Dermis blood vessel endothelial cell (primary cell): ENCODE measurements at regions not wholly inside any gene's neighbourhood (a gene's known extent, or its start where the extent isn't known, plus 50 kb on each side); places are given as distances from the start of the nearest gene placed in this dataset.
"Not testable (repeated sequence)": the region's sequence is repeated elsewhere in the genome, so short reads cannot be mapped to it uniquely, and the experiment has no call there.

ENCODE experiments used
- DNase-seq: peaks from one replicate; pipeline ENCODE4 v3.0.0; 2010

DNA sequence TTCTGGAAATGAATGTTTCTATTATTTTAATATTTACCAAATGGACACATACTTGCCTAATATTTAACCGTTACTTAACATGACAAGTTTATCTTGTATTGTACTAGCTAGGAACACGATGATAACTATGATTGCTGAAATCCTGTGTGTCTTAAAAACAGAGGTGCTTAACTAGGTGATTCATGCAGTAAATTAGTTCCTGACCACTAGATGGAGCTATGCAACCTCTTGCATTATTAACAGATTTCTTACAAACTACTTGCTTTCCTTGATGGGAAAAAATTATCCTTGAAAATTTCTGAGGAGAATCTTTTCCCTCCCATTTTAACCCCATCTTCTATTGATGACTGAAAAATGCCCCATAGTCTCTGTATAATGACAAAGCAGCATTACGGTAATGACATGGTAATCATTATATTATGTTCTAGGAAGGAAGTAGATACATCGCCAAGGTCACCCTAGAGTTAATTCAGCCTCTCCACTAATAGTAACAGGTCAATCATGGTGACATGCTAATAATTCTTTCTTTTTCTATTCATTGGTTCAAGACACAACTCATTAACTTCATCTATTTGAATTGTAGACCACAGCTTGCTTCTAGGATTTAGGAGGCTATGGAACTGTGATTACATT lies 844.2 kb downstream of the RAPGEF2 start:
- DNase-seq = peak; percentile 70

DNA sequence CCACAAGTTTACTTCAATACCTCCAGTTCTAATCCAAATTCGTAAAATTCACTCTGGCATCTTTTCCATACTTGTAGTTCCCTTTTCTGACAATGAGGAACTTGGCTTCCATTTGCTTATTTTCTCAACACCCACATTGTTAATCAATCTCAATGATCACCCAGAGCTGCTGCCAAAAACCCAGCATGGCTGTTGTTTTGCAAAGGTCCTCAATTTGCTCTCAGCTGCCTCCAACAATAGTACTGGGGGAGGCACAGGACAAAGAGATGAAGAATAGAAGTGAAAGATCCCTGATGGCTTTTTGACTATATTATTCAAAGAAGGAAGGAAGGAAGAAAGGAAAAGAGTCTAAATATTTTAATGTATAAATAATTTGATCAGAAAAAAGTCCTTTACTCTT lies 847.8 kb downstream of the RAPGEF2 start:
- DNase-seq = no peak

DNA sequence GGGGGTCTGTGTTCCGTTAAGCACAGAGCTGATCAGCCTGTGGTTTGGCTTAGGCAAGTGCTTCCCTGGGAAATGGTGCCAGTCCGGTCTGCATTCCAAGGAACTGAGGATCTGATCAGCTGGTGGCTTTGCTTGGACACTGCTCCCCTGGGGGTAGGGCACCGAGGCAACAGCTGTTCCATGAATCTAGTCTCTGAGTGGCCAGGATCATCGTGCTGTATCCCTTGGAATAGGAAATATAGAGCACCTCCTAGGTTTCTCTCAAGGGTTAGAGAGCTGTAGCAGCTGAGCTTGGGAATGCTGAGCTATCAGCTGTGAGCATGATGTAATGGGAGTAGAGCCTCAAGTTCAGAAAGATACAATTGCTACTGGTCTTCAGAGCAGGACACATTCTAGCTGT lies 863.9 kb downstream of the RAPGEF2 start:
- no peak for DNase-seq

DNA sequence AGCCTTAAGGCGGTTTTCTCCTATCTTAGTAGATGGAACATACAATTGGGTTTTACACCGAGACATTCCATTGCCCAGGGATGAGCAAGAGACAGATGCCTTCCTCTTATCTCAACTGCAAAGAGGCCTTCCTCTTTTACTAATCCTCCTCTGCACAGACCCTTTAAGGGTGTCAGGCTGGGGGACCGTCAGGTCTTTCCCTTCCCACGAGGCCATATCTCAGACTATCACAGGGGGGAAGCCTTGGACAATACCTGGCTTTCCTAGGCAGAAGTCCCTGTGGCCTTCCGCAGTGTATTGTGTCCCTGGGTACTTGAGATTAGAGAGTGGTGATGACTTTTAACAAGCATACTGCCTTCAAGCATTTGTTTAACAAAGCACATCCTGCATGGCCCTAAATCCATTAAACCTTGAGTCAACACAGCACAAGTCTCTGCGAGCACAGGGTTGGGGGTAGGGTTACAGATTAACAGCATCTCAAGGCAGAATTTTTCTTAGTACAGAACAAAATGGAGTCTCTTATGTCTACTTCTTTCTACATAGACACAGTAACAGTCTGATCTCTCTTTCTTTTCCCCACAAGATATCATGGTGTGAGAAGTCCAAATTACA lies 874.1 kb downstream of the RAPGEF2 start:
- not testable (repeated sequence) for DNase-seq

DNA sequence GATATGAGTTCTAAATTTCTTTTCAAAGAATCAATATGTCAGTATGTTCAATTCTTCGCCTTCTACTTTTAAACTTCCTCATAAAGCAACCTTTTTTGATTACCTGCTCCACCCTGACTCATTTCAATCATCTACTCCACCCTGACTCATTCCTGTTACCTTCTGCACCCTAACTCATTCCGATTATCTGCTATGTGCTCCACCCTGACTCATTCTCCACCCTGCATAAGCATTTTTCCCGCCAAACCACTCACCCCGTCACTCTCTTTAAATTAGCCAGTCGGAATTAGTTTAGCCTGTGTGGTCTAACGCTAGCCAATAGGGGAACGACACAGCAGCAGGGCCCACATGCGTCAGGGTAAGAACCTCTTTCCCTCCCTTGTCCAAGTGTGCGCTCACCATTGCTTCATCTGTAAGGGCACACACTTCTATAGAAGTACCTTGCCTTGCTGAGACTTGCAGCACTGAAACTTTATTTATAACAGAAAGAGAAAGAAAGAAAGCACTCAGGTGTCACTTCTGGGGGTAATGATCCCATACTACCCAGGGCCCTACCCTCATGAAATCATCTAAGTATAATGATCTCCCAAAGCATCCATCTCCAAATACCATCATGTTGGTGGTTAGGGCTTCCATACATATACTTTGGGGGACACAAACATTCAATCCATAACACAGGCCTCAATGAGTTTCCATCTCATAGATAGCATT lies 875.2 kb downstream of the RAPGEF2 start:
- no peak for DNase-seq

DNA sequence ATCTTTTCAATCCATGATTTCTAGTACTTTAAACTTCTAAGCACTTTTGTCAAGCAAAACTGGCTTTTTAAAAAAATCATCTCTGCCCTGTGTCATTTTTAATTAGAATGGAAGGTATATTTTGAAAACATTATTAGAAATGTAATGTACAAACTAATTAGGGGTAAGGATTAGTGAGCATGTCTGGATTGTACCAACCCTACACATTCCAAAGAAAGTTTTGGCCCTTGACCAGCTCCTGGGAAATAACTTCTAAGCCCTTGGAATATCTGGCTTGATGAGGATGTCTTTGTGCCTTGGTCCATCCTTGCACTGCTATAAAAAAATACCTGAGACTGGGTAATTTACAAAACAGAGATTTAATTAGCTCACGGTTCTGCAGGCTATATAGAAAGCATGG lies 876.5 kb downstream of the RAPGEF2 start:
- DNase-seq = no peak

DNA sequence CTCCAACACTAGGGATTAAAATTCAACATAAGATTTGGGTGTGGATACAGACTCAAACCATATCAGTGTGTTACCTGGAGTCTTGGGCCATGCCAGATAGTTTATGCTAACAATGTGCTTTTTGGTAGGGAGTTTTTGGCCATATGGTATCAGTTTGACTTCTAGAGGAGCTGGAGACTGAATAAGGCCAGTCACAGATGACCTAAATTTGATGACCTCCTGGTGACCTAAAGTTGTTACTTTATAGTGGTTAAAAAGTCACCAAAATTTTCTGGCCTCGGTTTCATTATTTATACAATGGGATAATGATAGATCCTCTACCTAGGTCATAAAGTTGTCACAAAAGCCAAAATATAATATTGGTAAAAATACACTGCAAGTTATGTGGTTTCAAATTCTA lies 877.1 kb downstream of the RAPGEF2 start:
- DNase-seq = no peak

DNA sequence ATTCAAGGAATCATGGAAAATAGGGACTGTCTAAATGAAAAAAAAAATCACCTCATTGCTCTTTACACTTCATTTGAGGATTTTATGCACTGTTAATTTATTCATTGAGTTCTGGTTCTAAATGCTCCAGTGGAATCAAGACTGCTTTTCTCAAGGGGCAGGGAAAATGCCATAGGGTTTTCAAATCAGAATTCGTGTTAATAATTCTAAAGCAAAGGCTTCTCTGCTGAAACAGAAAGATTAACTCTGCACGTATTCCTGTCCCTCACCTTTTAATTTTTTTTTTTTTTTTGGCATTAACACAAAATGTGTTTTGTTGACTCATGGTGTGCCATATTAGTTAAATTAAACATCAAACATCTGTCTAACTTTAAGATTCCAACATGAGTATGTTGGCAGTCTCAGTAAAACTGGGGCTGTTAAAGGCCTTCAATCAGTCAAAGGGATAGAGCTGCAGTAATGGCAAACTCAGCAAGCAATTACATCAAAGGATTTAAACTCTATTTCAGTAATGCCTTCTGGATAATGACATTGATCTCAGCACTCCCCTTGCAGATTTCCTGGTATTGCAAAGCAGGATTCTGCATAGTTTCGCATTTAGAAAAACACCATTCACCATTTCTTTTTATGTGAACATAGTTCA lies 878.1 kb downstream of the RAPGEF2 start:
- no peak for DNase-seq

DNA sequence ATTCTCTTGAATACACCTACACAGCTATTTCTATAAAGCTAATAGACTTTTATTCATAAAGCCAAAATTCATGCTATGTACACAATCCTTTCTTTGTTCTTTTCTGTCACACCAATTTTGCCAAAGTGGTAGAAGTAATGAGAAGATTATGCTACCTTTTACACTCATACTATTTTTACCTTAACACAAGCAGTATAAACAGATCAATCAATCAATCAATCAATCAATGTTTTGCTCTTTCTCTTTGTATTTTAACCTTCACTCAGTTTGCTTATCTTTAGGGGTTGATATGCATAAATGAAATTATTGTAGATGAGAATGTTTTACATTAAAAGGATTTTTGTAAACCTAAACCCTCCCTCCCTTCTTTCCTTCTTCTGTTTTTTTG lies 878.6 kb downstream of the RAPGEF2 start:
- no peak for DNase-seq

DNA sequence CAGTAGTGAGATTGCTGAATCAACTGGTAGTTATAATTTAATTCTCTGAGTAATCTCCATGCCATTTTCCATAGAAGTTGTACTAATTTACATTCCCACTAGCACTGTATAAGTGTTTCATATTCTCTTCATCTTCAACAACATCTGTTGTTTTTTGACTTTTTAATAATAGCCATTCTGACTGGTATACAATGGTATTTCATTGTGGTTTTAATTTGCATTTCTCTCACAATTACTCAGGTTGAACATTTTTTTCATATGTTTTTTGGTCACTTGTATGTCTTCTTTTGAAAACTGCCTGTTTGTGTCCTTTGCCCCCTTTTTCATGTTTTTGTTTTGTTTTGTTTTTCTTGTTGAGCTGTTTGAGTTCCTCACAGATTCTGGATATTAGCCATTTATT lies 880.2 kb downstream of the RAPGEF2 start:
- no peak for DNase-seq

DNA sequence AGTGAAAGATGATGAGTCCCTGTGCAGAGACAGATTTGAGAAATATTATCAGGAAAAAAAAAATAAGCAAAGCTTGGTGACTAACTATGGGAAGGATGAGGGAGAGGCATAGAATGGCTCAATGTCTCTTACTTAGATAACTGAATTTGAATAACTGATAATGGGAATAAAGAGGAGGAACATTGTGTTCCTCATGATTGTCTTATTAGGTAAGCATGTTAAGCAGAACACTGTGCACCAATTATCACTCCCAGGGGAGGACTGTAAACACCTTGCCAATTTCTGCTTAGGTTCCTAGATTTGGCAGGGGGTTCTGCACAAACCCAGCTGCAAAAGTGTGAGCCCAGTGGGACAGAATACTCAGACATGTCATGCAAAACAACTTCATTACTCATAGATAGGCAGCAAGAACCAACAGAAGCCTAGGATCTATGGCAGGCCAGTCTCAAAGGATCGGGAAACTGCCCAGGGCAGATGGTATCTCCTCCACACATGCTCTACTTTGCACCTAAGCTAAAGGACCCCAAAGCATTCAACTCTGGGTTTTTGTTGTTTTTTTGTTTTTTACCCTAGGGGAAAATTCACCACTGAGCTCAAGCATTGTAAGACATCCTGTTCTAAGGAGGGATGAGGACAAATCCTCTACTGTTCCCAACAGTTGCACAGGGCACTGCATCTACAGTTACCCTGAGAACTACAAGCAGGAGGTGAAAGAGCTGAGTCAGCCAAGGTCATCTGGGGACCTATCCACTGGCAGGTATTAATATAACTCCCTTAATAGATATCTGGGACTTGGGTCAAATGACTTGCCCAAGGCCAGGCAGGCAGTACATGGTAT lies 907.0 kb downstream of the RAPGEF2 start:
- DNase-seq = no peak

DNA sequence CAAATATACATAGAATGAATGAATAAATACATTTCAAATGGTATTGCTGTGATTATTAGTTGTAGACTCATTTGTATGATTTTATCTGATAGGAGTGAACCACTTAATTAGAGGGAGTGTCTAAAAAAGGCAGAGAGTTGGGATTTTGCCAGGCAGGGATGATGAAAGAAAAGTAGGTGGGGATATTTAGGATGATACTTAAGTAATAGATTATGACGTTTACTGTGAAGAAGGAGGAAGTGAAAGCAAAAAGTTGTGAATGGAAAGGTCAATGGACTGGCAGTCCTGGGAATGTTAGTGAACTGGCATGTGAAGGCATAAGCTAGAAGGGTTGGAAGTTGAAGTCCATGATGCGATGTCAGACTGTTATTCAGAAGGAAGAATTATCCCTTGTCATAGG lies 917.1 kb downstream of the RAPGEF2 start:
- DNase-seq = no peak

DNA sequence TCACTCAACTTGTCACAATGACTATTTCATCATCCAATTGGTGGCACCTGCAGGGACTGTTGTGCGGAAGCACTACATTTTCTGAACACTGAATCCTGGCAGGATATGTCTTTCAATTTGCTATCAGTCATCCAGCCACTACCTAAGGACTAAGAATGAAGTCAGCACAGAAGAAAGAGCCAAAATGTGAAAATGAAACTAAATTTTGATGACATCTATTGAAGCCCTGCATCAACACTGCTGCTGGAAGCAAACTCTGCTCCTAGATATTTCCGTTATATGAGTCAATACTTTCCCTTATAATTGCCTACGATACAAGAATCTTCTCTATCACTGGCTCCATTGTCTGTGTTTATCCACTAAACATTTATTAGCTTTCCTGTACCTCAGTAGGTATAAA lies 917.9 kb downstream of the RAPGEF2 start:
- DNase-seq = no peak

DNA sequence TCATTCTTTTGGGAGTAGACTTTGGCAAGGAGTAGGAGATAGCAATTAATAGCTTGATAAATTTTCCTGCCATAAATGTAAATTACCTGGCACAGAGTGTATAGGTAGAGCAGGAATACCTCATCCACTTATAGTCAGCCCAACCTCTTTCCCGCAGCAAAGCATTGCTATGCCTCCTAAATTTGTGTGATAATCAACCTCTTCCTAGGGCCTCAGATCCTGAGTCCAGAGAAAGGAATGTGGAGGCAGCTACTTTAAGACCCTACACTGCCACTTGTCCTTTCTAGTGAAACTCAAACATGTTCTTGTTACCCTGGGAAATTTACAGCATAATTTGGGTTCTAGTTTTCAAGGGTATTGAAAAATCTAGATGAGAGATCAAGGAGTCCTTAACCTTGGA lies 919.0 kb downstream of the RAPGEF2 start:
- DNase-seq = no peak

DNA sequence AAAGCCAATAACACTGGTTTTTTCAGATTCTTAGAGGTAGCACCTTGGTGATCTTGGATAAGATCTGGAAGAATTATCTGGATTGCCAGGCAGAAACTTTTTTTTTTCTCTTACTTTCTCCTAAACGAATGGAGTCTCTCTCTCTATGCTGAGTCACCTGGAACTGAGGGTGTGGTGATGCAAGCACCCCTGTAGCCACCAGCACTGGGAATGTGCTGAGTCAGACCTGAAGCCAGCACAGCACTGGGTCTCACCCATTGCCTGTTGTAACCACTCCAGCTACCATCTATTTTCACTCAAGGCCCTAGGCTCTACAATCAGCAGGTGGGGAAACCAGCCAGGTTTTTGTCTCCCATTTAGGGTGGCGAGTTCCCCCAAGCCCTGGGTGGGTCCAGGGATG lies 923.8 kb downstream of the RAPGEF2 start:
- no peak for DNase-seq

DNA sequence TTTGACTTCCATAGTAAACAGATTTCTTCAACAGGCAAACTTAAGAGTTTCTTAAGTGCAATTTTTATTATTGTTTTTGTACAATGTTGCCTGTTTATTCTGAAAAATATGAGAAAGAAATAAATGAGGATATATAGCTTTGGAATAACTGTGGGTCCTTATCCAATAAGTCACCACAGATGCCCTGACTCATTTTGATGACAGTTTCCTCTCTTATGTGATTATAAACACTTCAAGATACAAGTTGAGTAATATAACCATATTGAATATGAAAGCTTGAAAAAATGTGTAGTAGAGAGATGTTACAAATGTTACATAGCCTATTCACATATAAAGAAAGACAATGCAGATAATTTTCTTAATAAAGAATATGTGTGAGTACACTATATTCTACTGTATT lies 931.6 kb downstream of the RAPGEF2 start:
- DNase-seq = no peak

DNA sequence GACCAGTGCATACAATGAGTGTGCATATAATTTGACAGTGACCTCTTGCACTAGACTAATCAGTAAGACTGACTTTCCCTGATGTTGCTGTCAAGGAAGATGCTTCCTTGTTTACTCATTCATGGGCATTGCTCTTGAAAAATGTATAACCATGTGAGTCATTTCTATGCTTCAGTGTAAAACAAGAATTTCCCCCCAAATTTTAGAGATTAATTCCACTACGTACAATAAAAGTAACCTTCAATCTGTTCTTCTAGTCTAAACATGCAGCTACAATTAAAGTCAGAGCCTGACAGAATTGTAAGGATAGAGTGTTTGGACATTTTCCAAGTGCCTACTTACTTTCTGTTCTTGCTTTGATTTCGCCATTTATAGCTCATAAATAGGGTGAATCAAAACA lies 935.7 kb downstream of the RAPGEF2 start:
- no peak for DNase-seq

DNA sequence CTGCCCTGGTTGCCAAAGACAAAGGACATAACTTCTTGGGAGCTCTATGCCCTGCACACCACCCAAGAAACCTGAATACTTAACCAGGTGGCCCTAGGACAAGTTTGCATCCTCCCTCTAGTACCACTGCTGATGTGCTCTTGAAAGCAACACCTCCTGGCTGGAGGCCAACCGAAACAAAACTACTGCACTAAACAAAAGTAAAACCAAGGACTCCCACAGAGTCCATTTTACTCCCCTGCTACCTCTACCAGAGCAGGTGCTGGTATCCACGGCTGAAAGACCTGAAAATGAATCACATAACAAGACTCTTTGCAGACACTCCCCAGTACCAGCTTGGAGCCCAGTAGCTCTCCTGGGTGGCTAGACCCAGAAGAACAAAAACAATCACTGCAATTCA lies 941.8 kb downstream of the RAPGEF2 start:
- no peak for DNase-seq

DNA sequence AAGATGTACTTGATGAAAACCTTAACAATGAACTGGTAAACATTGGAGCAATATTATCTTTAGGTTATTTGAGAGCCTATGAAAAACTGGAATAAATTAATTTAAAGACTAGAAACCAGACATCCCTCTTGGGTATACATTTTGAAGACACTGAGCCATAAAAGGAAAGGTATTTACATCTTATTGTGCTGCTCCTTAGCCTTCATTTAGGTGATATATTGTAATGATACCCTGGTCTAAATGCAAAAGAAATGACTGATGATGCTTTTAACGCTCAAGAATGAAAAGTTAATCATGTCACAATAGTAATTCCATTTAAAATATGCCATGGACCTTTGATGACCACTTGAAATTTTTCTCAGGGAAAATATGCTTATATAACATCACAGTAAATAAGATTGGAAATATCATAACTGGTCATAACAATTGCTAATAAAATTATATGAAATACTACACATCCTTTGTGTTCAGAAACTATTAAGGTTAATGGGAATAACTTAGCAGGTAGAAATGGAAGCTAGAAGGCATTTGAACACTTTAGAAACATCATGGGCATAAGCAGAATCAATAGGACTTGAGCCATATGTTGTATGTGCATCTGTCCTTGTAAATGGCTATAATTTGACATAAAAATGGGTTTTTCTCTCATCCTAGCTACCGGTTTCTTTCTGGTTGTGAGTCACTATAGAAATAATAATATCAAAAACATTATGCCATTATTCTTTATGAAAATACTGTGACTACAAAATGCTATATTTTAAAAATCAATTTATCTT lies 979.7 kb downstream of the RAPGEF2 start:
- DNase-seq = no peak

DNA sequence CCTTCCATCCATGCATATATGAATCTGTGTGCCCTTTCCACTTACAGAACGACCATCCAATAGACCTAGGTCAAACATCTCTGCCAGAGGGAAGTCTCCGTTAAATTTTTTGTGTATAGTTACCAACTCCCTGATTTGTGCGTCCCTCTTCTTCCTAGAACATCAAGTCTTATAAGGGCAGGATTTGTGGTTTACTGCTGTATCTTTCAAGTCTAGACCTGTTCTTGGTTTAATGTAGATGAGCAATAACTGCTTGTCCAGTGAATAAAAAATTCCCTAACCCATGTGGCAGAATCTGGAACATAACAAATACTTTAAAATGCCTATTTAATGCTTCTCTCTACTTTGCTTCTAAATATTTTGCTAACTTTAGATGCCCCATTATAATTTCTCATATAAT lies 988.8 kb downstream of the RAPGEF2 start:
- DNase-seq = no peak

DNA sequence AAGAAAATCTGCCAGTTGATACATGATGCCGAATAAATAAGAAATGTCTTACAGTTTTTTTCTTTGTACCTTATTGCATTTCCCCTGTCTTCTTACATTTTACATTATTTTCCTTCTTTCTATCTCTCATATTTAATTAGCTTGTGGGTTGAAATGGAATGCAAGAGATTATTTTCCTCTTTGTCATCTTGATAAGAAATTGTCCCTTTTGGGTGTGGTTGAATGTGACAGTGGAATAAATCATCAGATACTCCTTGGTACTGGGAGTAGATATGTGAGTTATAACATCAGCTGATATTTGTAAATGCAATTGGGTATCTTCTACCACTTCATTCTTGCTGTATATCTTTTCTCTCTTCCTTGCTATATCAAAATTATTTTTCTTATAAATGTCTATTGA lies 997.4 kb downstream of the RAPGEF2 start:
- no peak for DNase-seq

DNA sequence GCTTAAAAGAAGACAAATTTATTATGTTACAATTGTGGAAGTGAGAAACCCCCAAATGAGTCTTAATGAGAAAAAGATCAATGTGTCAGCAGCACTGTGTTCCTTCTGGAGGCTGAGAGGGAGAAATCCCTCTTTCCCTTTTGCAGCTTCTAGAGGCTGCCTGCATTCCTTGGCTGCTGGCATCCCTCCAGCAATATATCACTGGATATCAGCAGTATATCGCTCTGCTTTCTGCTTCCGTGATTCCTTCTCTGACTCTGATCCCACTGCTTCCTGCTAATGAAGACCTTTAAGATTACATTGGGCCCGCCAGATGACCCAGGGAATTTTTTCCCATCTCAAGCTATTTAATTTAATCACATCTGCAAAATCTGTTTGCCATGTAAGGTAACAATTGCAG lies 1008.0 kb downstream of the RAPGEF2 start:
- no peak for DNase-seq
